ENCODE measurements at regions not wholly inside any gene's neighbourhood (a gene's known extent, or its start where the extent isn't known, plus 50 kb on each side); places are given as distances from the start of the nearest gene placed in this dataset.

DNA sequence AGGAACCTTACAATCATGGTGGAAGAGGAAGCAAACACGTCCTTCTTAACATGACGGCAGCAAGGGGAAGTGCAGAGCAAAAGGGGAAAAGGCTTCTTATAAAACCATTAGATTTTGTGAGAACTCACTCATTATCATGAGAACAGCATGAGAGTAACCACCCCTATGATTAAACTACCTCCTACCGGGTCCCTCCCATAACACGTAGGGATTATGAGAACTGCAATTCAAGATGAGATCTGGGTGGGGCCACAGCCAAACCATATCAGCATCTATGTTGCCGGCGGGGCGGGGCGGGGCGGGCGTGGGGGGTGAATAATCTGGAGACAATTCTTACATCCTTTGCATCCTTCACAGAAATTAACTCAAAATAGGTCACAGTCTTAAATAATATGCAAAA lies 58.8 kb upstream of the GFPT2 start:
- no peak for TF ChIP-seq MYC (IDR thresholded peaks at IDR 0.05; ENCODE audit: low read depth, low read length)
- TF ChIP-seq, protein P1, sequence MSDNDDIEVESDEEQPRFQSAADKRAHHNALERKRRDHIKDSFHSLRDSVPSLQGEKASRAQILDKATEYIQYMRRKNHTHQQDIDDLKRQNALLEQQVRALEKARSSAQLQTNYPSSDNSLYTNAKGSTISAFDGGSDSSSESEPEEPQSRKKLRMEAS (IDR thresholded peaks at IDR 0.05; ENCODE audit: low read depth, low read length) = no peak
- TF ChIP-seq POLR2A (IDR thresholded peaks at IDR 0.05; ENCODE audit: extremely low read depth, insufficient read length) = no peak
- TF ChIP-seq, protein P2, sequence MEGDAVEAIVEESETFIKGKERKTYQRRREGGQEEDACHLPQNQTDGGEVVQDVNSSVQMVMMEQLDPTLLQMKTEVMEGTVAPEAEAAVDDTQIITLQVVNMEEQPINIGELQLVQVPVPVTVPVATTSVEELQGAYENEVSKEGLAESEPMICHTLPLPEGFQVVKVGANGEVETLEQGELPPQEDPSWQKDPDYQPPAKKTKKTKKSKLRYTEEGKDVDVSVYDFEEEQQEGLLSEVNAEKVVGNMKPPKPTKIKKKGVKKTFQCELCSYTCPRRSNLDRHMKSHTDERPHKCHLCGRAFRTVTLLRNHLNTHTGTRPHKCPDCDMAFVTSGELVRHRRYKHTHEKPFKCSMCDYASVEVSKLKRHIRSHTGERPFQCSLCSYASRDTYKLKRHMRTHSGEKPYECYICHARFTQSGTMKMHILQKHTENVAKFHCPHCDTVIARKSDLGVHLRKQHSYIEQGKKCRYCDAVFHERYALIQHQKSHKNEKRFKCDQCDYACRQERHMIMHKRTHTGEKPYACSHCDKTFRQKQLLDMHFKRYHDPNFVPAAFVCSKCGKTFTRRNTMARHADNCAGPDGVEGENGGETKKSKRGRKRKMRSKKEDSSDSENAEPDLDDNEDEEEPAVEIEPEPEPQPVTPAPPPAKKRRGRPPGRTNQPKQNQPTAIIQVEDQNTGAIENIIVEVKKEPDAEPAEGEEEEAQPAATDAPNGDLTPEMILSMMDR (IDR thresholded peaks at IDR 0.05; ENCODE audit: low read depth, low read length) = no peak
- no peak for DNase-seq (ENCODE audit: low read depth)
- no peak overlapping the region for H3K4me3 ChIP-seq (ENCODE audit: low read depth, low read length)

DNA sequence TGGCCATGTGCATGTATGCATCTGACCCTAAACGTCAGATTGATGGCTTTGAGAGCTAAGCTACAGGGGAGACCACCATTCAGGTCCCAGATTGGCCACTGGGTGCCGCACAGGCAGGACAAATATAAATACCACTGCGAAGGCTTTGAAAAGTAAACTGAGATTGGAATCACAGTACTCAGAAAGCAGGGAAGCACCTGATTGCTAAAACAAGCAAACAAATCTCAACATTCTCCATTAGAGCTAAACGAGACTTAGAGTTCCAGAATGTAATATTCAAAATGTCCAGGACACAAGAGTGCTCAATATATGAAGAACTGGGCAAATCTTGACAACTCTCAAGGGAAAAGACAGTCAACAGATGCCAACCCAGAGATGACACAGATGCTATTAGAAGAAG lies 61.0 kb upstream of the GFPT2 start:
- no peak overlapping the region for H3K4me3 ChIP-seq (ENCODE audit: low read depth, low read length)
- DNase-seq (ENCODE audit: low read depth) = no peak
- TF ChIP-seq MYC (IDR thresholded peaks at IDR 0.05; ENCODE audit: low read depth, low read length) (no peak), POLR2A (IDR thresholded peaks at IDR 0.05; ENCODE audit: extremely low read depth, insufficient read length) (no peak)
- TF ChIP-seq, protein P1 (IDR thresholded peaks at IDR 0.05; ENCODE audit: low read depth, low read length) = no peak
- TF ChIP-seq, protein P2 (IDR thresholded peaks at IDR 0.05; ENCODE audit: low read depth, low read length) = no peak

DNA sequence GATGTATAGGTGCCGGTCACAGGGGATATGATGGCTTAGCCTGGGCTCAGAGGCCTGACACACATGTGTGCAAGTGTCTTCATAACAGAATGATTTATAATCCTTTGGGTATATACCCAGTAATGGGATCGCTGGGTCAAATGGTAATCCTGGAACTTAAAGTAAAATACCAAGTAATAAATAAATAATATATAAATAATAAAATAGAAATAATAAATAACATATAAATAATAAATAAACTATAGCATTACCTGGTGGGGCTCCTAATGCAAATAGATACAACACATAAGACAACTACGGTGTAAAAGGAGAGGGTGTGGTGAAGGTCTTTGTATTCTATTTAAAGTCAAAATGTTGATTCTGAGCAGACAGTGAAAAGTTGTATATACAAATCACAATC lies 68.5 kb upstream of the GFPT2 start:
- TF ChIP-seq, protein P1 (IDR thresholded peaks at IDR 0.05; ENCODE audit: low read depth, low read length) = no peak
- TF ChIP-seq, protein P2 (IDR thresholded peaks at IDR 0.05; ENCODE audit: low read depth, low read length) = no peak
- TF ChIP-seq MYC (IDR thresholded peaks at IDR 0.05; ENCODE audit: low read depth, low read length) = no peak
- TF ChIP-seq POLR2A (IDR thresholded peaks at IDR 0.05; ENCODE audit: extremely low read depth, insufficient read length) = no peak
- H3K4me3 ChIP-seq (ENCODE audit: low read depth, low read length) = no peak overlapping the region
- DNase-seq (ENCODE audit: low read depth) = no peak

DNA sequence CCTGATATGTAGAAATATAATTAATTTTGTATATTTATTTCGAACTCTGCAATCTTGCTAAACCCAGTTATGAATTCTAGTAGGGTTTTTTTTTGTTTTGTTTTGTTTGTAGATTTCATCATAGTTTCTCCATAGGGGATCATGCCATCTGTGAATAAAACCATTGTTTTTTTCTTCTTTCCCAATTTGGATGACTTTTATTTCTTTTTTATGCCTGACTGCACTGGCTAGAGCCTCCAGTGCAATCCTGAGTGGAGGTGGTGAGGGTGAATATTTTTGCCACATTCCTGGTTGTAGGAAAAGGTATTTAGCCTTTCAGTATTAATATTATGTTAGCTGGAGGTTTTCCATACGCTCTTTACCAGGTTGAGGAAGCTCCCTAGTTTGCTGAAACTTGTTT lies 70.0 kb upstream of the GFPT2 start:
- DNase-seq (ENCODE audit: low read depth) = no peak
- no peak overlapping the region for H3K4me3 ChIP-seq (ENCODE audit: low read depth, low read length)
- TF ChIP-seq MYC (IDR thresholded peaks at IDR 0.05; ENCODE audit: low read depth, low read length) = no peak
- TF ChIP-seq POLR2A (IDR thresholded peaks at IDR 0.05; ENCODE audit: extremely low read depth, insufficient read length) = no peak
- TF ChIP-seq, protein P2 (IDR thresholded peaks at IDR 0.05; ENCODE audit: low read depth, low read length) = no peak
- TF ChIP-seq, protein P1 (IDR thresholded peaks at IDR 0.05; ENCODE audit: low read depth, low read length) = no peak

DNA sequence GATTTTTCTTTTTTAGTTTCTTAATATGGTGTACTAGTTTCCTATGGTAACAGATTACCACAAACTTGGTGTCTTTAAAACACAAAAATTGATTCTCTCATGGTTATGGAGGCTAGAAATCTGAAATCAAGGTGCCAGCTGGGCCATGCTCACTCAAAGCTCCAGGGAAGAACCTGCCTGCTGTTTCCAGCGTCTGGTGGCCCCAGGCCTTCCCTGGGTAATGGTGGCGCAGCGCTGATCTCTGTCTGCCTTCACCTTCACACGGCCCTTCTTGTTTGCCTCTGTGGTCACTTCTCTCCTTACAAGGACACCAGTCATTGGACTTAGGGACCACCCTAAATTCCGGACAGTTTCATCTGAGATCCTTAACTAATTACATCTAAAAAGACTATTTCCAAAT lies 70.5 kb upstream of the GFPT2 start:
- no peak for DNase-seq (ENCODE audit: low read depth)
- TF ChIP-seq POLR2A (IDR thresholded peaks at IDR 0.05; ENCODE audit: extremely low read depth, insufficient read length) = no peak
- TF ChIP-seq, protein P2 (IDR thresholded peaks at IDR 0.05; ENCODE audit: low read depth, low read length) = no peak
- TF ChIP-seq MYC (IDR thresholded peaks at IDR 0.05; ENCODE audit: low read depth, low read length) = no peak
- TF ChIP-seq, protein P1 (IDR thresholded peaks at IDR 0.05; ENCODE audit: low read depth, low read length) = no peak
- no peak overlapping the region for H3K4me3 ChIP-seq (ENCODE audit: low read depth, low read length)

DNA sequence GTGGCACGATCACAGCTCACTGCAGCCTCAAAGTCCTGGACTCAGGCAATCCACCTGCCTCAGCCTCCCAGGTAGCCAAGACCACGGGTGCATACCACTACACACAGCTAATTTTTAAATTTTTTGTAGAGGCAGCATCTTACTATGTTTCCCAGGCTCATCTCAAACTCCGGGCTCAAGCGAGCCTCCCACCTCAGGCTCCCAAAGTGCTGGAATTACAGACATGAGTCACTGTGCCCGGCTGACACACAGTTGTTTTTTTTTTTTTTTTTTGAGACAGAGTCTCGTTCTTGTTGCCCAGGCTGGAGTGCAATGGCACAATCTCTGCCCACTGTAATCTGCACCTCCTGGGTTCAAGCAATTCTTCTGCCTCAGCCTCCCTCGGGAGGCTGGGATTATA lies 70.1 kb upstream of the CNOT6 start:
- TF ChIP-seq, protein P1 (IDR thresholded peaks at IDR 0.05; ENCODE audit: low read depth, low read length) = no peak
- TF ChIP-seq POLR2A (IDR thresholded peaks at IDR 0.05; ENCODE audit: extremely low read depth, insufficient read length) (no peak), MYC (IDR thresholded peaks at IDR 0.05; ENCODE audit: low read depth, low read length) (no peak)
- TF ChIP-seq, protein P2 (IDR thresholded peaks at IDR 0.05; ENCODE audit: low read depth, low read length) = no peak
- DNase-seq (ENCODE audit: low read depth) = no peak
- H3K4me3 ChIP-seq (ENCODE audit: low read depth, low read length) = no peak overlapping the region
